ENCODE measurements at regions not wholly inside any gene's neighbourhood (a gene's known extent, or its start where the extent isn't known, plus 50 kb on each side); places are given as distances from the start of the nearest gene placed in this dataset.
A peak's percentile ranks its signal among the peaks of the same experiment; 100 is the strongest.

GRCh38 chr2:12253167-12253778, 463.5 kb upstream of the TRIB2 start:
- in situ Hi-C loops (cut with MboI; ENCODE audit: low pct_unique_long_range_greater_than_20kb in 2 of 9, low sequenced_read_pairs in 9 of 9, unreplicated experiment in 9 of 9) = no loop called here
- no peak overlapping the region for H3K4me3 ChIP-seq
- no peak for ATAC-seq (replicated peaks in 6 of 8)
- peaks cover 0 to 8% of the 10 kb centered on the region in 2 donors for H3K4me1 ChIP-seq (replicated peaks in 1 of 2)
- H3K27ac ChIP-seq = no peak overlapping the region
- 83 to 100% (median 92%) methylated on average over 1 of the region's 2 CpGs; no CpG with 5 or more reads in 6 of the 10 experiments for WGBS, 10 experiments

GRCh38 chr2:12254280-12254860, 462.4 kb upstream of the TRIB2 start:
- ATAC-seq (replicated peaks in 6 of 8) = no peak
- in situ Hi-C loops (cut with MboI; ENCODE audit: low pct_unique_long_range_greater_than_20kb in 2 of 9, low sequenced_read_pairs in 9 of 9, unreplicated experiment in 9 of 9) = no loop called here
- WGBS, 10 experiments = 64 to 96% (median 85%) methylated on average over 2 to 6 of the region's 6 CpGs
- Histone ChIP-seq H3K4me3 (no peak overlapping the region), H3K4me1 (replicated peaks in 1 of 2) (peaks cover 0 to 8% of the 10 kb centered on the region in 2 donors), H3K27ac (no peak overlapping the region)

GRCh38 chr2:12256206-12256605, 460.5 kb upstream of the TRIB2 start:
- Histone ChIP-seq H3K4me1 (replicated peaks in 1 of 2) (peaks cover 0 to 8% of the 10 kb centered on the region in 2 donors), H3K27ac (no peak overlapping the region), H3K4me3 (no peak overlapping the region)
- in situ Hi-C loops (cut with MboI; ENCODE audit: low pct_unique_long_range_greater_than_20kb in 2 of 9, low sequenced_read_pairs in 9 of 9, unreplicated experiment in 9 of 9) = no loop called here
- WGBS, 10 experiments = 71 to 92% (median 89%) methylated on average over 1 to 2 of the region's 2 CpGs; no CpG with 5 or more reads in 2 of the 10 experiments
- ATAC-seq (replicated peaks in 6 of 8) = no peak

GRCh38 chr2:12257476-12257875, 459.3 kb upstream of the TRIB2 start:
- no peak overlapping the region for H3K4me3 ChIP-seq
- no peak overlapping the region for H3K27ac ChIP-seq
- in situ Hi-C loops (cut with MboI; ENCODE audit: low pct_unique_long_range_greater_than_20kb in 2 of 9, low sequenced_read_pairs in 9 of 9, unreplicated experiment in 9 of 9) = no loop called here
- WGBS, 10 experiments = 13 to 96% (median 82%) methylated on average over 2 to 3 of the region's 3 CpGs; no CpG with 5 or more reads in 2 of the 10 experiments
- peaks cover 0 to 8% of the 10 kb centered on the region in 2 donors for H3K4me1 ChIP-seq (replicated peaks in 1 of 2)
- no peak for ATAC-seq (replicated peaks in 6 of 8)

- H3K4me3 ChIP-seq = no peak overlapping the region
- WGBS, 10 experiments = 48 to 89% (median 67%) methylated on average over 1 to 3 of the region's 3 CpGs
- peak in 2 of 8 experiments; percentile 51 to 65 for ATAC-seq (replicated peaks in 6 of 8)
- H3K27ac ChIP-seq = no peak overlapping the region
- H3K4me1 ChIP-seq (replicated peaks in 1 of 2) = peaks cover 0 to 8% of the 10 kb centered on the region in 2 donors
- in situ Hi-C loops (cut with MboI; ENCODE audit: low pct_unique_long_range_greater_than_20kb in 2 of 9, low sequenced_read_pairs in 9 of 9, unreplicated experiment in 9 of 9) = no loop called here
These were observed 457.2 kb upstream of the TRIB2 start for GRCh38 chr2:12259493-12259892.

GRCh38 chr2:12261986-12262680, 454.6 kb upstream of the TRIB2 start:
- Histone ChIP-seq H3K4me3 (no peak overlapping the region), H3K4me1 (replicated peaks in 1 of 2) (no peaks in the 10 kb centered on the region), H3K27ac (no peak overlapping the region)
- ATAC-seq (replicated peaks in 6 of 8) = peak in 3 of 8 experiments; percentile 88 to 94 (median 91)
- 62 to 100% (median 84%) methylated on average over 1 to 3 of the region's 3 CpGs for WGBS, 10 experiments
- in situ Hi-C loops (cut with MboI; ENCODE audit: low pct_unique_long_range_greater_than_20kb in 2 of 9, low sequenced_read_pairs in 9 of 9, unreplicated experiment in 9 of 9) = no loop called here

- Histone ChIP-seq H3K4me3 (no peak overlapping the region), H3K27ac (no peak overlapping the region), H3K4me1 (replicated peaks in 1 of 2) (no peaks in the 10 kb centered on the region)
- peak in 3 of 8 experiments; percentile 41 to 61 (median 41) for ATAC-seq (replicated peaks in 6 of 8)
- in situ Hi-C loops (cut with MboI; ENCODE audit: low pct_unique_long_range_greater_than_20kb in 2 of 9, low sequenced_read_pairs in 9 of 9, unreplicated experiment in 9 of 9) = no loop called here
- WGBS, 10 experiments = 0 to 50% (median 21%) methylated on average over 1 to 2 of the region's 2 CpGs; no CpG with 5 or more reads in 6 of the 10 experiments
These were observed 453.9 kb upstream of the TRIB2 start for GRCh38 chr2:12262681-12263436.

GRCh38 chr2:12263730-12264129, 453.0 kb upstream of the TRIB2 start:
- in situ Hi-C loops (cut with MboI; ENCODE audit: low pct_unique_long_range_greater_than_20kb in 2 of 9, low sequenced_read_pairs in 9 of 9, unreplicated experiment in 9 of 9) = no loop called here
- no peak for ATAC-seq (replicated peaks in 6 of 8)
- H3K4me1 ChIP-seq (replicated peaks in 1 of 2) = no peaks in the 10 kb centered on the region
- H3K4me3 ChIP-seq = no peak overlapping the region
- H3K27ac ChIP-seq = no peak overlapping the region

GRCh38 chr2:12264146-12264545, 452.6 kb upstream of the TRIB2 start:
- Histone ChIP-seq H3K4me1 (replicated peaks in 1 of 2) (no peaks in the 10 kb centered on the region), H3K4me3 (no peak overlapping the region), H3K27ac (no peak overlapping the region)
- in situ Hi-C loops (cut with MboI; ENCODE audit: low pct_unique_long_range_greater_than_20kb in 2 of 9, low sequenced_read_pairs in 9 of 9, unreplicated experiment in 9 of 9) = no loop called here
- WGBS, 10 experiments = 57 to 100% (median 95%) methylated on average over 1 of the region's 1 CpG; no CpG with 5 or more reads in 2 of the 10 experiments
- no peak for ATAC-seq (replicated peaks in 6 of 8)

GRCh38 chr2:12265646-12266045, 451.1 kb upstream of the TRIB2 start:
- Histone ChIP-seq H3K4me1 (replicated peaks in 1 of 2) (no peaks in the 10 kb centered on the region), H3K4me3 (no peak overlapping the region), H3K27ac (no peak overlapping the region)
- ATAC-seq (replicated peaks in 6 of 8) = no peak
- in situ Hi-C loops (cut with MboI; ENCODE audit: low pct_unique_long_range_greater_than_20kb in 2 of 9, low sequenced_read_pairs in 9 of 9, unreplicated experiment in 9 of 9) = no loop called here
- 60 to 100% (median 72%) methylated on average over 1 of the region's 1 CpG; no CpG with 5 or more reads in 4 of the 10 experiments for WGBS, 10 experiments

- in situ Hi-C loops (cut with MboI; ENCODE audit: low pct_unique_long_range_greater_than_20kb in 2 of 9, low sequenced_read_pairs in 9 of 9, unreplicated experiment in 9 of 9) = no loop called here
- ATAC-seq (replicated peaks in 6 of 8) = no peak
- WGBS, 10 experiments = 51 to 92% (median 87%) methylated on average over 1 to 3 of the region's 3 CpGs; no CpG with 5 or more reads in 1 of the 10 experiments
- no peak overlapping the region for H3K4me3 ChIP-seq
- H3K27ac ChIP-seq = no peak overlapping the region
- no peaks in the 10 kb centered on the region for H3K4me1 ChIP-seq (replicated peaks in 1 of 2)
These were observed 449.7 kb upstream of the TRIB2 start for GRCh38 chr2:12267042-12267441.

GRCh38 chr2:12269041-12269972, 447.4 kb upstream of the TRIB2 start:
- Histone ChIP-seq H3K27ac (no peak overlapping the region), H3K4me1 (replicated peaks in 1 of 2) (no peaks in the 10 kb centered on the region), H3K4me3 (no peak overlapping the region)
- in situ Hi-C loops (cut with MboI; ENCODE audit: low pct_unique_long_range_greater_than_20kb in 2 of 9, low sequenced_read_pairs in 9 of 9, unreplicated experiment in 9 of 9) = no loop called here
- 49 to 97% (median 83%) methylated on average over 1 to 6 of the region's 7 CpGs; no CpG with 5 or more reads in 1 of the 10 experiments for WGBS, 10 experiments
- ATAC-seq (replicated peaks in 6 of 8) = no peak

Measured in motor neuron (in vitro differentiated cells).